ENCODE measurements at regions not wholly inside any gene's neighbourhood (a gene's known extent, or its start where the extent isn't known, plus 50 kb on each side); places are given as distances from the start of the nearest gene placed in this dataset.

DNA sequence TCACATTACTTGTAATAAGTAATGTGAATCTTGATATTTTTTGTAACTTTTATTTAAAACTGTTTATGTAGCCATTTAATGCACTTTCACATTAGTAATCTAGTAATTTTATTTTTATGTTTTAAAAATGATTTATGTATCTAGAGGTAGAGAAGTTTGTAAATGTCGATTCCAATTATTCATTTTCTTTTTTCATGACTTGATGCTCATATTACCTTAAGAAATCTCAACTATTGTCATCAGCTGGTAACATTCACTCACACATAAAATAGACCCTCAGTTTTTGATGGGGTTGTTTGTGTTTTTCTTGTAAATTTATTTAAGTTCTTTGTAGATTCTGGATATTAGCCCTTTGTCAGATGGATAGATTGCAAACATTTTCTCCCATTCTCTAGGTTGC lies 351.7 kb upstream of the CDH7 start:
- no peak for DNase-seq

DNA sequence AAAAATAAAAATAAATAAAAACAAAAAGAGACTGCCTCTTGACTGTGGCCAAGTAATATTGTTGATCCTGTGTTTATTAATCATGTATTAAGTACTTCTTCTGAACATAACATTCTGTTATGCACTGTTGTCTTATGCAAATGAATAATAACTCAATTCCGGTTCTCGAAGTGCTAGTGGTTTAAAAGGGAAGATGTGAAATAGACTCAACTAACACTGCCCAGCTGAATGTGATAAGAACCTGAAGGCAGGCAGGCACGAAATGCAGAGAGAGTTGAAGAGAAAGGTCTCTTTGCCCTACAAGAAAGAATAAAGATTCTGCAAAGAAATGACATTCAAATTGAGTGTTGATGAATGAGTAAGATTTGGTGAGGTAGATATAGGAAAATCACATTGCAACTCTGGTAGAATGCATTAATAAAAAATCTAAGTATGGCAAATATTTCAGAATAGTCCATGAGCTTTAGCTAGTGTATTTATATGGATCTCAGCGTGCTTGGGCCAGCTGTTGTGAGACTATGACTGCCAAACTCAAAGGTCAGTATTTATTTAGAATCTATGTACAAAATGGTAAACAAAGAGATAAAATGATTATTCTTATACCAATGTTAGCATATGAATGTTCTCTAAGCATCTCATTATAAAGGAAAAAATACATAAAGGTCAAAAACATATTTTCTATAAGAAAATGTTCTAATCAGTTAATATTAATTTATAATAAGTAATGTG lies 352.3 kb upstream of the CDH7 start:
- DNase-seq = no peak

GRCh38 chr18:65380986-65381385 lies 369.8 kb upstream of the CDH7 start:
- no peak for DNase-seq

- no peak for DNase-seq
Observed at GRCh38 chr18:65380571-65380970, 370.2 kb upstream of the CDH7 start.

DNA sequence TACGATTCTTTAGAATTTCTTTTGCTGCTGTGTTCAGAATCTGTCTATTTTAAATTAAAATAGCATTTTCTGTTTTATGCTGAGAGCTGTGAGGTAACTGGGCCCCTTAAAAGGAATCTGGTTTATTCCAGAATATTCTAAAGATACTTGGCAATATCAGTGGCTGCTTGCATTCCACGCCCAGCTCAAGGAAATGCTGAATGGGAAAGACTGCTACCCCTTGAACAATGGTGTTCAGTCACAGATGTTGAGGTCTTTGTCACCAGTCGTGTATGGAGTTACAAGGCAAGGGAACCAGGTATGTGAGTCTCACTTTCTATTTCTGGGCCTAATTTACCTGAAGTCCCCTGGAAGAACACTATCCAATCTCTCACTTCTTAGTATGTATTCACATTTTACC lies 377.9 kb upstream of the CDH7 start:
- DNase-seq = no peak

DNA sequence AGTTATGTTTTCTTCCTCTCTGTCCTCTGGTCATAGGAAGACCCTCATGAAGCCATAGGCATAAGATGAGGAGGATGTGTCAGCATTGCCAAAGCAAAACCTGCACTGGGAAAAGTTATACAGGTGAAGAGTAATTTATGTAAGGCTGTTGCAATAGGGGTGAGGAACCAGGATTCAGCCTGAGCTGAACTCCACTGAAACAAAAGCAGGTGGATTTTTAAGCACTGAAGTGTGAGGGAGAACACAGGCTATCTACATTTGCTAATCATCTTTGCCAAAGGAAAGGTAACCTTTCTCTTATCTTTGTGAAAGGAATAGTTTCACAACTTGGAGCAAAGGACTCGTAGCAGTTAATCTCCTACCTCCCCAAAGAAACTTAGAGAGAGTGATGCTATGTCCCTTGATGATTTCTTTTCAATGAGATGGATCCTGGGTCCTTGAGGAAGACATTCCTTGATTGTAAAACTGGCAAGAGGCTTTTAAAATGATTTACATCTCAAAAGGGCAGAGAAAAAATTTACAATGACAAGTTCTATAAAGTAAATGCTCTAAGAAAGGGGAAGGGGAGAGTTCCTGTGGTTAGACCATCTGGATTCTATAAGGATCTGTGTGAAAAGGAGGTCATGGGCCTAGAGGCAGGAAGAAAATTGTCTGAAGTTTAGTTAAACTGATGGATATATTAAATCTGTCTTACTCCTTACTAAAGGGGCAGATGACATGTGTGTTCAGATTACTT lies 385.4 kb upstream of the CDH7 start:
- no peak for DNase-seq

DNA sequence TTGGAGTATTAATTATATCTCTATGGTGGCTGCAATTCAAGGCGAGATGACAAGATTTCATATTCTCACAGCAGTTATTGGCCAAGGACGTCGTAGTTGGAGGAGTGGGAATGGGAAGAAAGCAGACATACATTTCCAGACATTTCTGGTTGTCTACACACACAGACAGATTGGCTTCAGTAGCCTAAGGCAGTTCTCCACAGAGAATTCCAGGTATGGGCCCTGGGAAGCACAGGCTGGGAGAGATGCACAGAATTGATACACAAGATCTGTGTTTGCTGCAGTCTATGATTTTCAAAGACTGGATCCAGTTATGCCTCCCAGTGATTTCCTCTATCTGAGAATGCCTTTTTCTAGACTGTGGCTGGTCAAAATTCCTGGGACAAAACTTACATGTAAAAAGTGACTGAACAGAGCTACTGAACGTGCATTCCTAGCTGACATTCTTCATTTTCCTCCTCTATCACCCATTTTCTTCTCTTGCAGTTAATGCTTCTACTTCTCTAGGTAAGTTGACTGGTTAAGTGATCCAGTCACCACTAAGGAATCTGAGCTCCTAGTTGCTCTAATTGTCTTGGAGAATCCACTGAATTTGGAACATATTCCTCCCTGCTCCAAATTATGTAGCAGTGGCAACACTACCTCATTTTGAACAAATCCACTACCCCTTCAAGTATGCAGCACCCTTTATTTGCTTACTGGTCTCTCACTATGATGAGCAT lies 386.7 kb upstream of the CDH7 start:
- DNase-seq = no peak

DNA sequence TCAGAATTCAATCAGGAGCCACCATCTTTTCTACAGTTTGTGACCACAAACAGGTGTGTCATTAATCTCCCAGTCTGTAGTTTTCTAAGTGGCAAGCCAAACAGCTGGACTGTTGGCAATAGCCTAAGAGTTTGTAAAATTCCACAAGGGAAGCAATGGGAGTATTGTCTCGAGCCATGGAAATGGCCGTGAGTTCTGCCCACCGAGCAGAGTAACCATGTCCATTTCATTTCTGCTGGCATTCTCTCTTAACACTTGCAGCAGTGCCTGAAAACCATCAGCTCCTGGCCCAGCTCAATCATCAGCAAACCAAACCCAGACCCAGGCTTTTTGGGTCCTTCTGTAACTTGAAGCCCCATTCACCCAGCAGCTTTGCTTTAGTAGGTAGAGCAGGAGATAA lies 387.8 kb upstream of the CDH7 start:
- no peak for DNase-seq

GRCh38 chr18:65359479-65359878 lies 391.3 kb upstream of the CDH7 start:
- DNase-seq = no peak

DNA sequence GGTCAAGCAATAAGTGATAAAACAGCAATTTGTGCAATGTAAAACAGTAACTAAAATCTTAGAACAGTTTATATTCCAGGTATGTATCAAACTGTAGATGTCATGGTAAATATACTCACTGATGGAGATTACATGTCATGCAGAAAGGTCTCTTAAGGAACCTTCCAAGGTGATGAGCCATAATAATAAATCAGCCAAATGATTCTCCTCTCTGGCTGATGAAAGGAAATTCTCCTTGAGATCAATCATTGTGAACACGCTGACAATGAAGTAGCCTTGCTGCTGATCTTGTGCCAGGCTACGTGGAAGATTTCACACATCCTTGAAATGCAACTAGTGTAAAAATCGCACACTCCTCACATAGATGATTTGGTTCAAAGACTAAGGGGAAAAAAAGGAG lies 392.5 kb upstream of the CDH7 start:
- no peak for DNase-seq

DNA sequence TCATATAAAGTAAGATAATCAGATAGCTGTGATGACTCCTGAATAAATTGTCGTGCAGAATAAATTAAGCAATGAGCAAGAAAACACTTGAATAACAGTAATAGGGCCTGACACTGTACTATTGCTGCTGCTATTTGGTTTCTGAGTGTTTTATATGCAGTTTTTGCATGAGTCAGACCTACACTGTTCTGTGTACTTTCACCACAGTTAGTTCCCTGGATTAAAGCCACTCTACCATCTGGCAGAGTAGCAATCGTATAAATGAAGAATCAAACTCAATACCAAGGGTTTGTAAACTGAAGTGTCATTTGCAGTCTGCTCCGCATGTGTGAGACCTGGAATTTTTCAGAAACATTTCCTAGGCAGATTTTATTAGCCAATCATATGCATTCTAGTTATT lies 398.6 kb upstream of the CDH7 start:
- no peak for DNase-seq

DNA sequence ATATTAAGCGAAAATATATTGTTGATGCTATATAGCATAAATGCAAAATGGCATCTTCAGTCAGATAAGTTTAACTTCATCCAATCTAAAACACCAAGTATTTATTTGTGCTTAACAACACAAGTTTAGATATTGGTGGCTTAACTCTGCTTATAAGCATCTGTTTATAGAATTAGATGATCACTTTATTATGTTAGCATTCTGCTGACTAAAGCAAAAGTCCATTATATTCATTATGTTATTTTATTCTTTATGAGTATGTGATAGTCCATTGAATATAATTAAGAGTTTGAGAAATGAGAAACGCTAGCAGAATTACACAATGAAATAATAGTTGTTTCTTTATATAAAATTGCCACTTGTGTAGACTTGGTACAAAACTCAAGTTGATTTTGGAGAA lies 401.2 kb upstream of the CDH7 start:
- no peak for DNase-seq

GRCh38 chr18:65347446-65347845 lies 403.4 kb upstream of the CDH7 start:
- DNase-seq = no peak

DNA sequence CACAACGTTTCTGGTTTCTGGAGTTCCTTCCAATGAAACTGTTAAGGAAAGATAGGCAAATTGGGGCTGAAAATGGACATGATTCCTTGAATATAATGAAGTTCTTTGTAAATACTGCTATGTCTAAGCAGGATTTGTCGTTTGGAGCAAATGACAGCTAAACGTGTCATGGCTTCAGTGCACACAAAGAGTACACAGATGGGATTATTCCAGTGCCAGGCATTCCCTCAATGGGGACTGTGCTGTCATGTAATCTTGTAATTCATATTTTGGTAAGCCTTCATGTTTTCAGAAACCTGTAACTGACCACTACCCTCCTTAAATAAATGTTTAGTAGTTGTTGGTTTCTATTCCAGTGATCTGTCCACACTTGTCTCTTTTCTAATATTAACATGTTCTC lies 404.7 kb upstream of the CDH7 start:
- no peak for DNase-seq

- no peak for DNase-seq
Observed at GRCh38 chr18:65343571-65343970, 407.2 kb upstream of the CDH7 start.

GRCh38 chr18:65336411-65336810 lies 414.4 kb upstream of the CDH7 start:
- no peak for DNase-seq

DNA sequence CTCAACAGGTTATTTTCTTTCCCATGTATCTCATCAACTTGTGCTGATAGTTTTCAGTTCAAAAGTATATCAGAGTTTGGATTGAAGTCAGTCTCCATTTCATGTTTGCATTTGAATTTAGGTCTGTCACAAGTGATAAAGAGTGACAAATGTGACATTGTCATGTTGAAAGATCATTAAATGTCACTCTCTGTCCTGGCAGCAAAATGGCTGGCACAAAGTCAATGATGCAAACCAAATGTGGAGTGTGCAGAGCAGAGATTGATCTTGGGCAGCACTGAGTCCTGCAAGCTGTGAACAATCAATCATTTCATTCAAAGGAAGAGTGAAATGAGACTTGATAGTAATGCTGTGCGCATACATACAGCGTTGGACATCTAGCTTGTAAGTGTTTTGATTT lies 421.8 kb upstream of the CDH7 start:
- no peak for DNase-seq

DNA sequence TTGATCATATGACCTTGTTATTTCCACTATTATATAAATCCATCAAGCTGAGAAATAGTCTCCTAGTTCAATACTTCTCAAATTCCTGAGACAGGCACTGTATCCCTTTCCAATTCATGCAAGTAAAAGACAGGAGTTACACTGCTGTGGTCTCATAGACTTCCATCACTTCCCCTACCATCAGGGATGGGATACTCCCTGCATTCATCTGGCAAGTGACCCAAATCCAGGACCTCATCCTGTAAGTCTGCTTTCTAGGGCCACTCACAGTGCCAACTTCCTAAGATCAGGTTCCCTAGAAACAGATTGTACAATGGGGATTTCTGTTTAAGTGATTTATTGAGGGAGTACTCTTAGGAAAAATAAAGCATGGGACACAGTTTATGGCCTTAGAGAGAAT lies 424.0 kb upstream of the CDH7 start:
- DNase-seq = no peak

DNA sequence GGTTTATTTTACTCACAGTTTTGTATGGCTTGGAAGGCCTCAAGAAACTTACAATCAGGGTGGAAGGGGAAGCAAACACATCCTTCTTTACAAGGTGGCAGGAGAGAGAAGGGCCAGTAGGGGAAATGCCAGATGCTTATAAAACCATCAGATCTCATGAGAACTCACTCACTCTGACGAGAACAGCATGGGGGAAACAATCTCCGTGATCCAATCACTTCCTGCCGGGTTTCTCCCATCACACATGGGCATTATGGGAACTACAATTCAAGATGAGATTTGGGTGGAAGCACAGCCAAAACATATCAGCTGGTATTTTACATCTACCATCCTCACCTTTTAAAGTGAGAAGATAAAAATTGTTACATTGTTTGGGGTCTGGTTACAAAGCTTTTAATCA lies 427.9 kb upstream of the CDH7 start:
- DNase-seq = no peak

DNA sequence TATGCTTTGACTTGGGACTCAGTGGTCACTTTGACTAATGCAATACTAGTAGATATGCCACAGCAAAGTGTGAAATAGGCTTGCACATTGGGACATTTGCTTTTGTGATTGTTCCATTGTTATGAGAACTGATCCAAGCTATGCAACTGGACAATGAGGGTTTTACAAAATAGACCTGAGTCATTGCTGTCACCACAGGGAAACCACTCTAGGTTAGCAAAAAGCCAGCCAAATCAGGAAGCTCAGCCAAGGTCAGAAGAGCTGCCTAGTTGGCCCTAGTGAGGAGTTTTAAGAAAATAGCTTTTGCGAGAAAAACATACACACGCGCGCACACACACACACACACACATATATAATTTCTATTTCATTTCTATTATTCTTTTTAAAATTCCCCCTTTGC lies 452.4 kb upstream of the CDH7 start:
- DNase-seq = no peak

- no peak for DNase-seq
Observed at GRCh38 chr18:65288908-65289307, 461.9 kb upstream of the CDH7 start.

DNA sequence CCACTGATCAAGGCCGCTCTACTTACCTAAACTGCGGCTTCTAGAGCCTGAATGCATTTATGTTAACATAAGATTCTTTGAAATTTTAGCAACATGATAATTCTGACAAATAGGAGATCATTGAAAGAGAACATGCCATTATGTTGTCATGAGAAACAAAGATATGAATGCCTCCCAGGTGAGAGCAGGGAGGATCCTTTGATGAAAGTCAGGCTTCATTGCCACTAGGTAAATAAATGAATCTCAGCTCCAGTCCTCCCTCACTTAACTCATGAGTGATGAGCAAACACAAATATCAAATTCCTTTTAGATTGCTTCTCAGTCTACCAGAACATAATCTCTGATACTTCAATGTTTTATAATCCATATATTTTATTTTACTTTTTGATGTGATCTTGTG lies 463.2 kb upstream of the CDH7 start:
- no peak for DNase-seq

DNA sequence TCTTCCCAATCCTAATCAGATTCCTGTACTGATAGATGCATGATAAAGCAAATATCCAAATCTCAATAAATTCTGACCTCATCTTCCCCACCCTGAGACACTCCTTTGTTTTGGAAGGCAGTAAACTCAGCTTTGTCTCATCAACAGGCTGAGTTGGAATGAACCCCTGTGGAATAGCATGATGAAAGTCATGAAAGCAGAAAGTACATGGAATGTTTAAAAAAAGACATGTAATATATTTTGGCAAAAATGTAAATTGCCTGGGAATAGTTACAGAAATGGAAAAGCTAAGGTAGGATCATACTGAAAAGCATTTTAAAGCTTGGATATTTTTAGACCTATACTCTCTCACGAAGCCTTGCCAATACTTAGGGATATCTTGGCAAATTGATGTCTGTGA lies 468.7 kb upstream of the CDH7 start:
- DNase-seq = no peak

DNA sequence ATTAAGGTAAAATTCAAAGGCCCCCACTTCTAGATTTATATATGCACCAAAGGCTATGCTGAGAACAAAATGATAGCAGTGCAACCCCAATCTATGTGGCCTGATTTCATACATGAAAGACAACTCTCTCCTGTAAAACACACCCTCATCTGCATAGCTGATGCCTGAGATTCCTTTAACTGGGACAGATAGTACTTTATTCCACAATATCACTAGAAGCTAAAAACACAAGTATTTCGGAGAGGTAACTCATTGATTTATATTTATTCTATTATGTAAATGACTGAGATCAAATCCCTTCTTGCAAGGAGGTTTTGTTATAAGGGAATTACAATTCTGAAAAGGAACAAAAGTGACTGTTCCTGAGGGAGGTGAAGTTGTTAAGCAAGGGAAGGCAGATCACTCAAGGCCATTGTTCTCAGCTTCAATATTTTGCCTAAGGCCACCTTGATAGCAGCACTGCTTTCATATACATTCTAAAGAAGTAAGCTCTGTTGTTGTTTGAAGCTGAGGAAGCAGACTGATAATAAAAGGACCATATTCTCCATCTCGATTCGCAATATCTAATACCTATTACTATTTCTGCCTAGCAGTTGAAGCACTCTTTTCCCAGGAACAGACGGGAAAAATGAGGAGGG lies 471.0 kb upstream of the CDH7 start:
- DNase-seq = no peak
